Liver (tissue), 8 donors: ENCODE measurements at regions not wholly inside any gene's neighbourhood (a gene's known extent, or its start where the extent isn't known, plus 50 kb on each side); places are given as distances from the start of the nearest gene placed in this dataset.

Source experiments
- DNase-seq: peaks from one replicate; pipeline ENCODE4 v3.0.0-alpha.2; 2017; ENCODE audit warnings: low spot score
- H3K27ac ChIP-seq, 2 donors: one replicate each; pipeline ENCODE4 v1.7.0; 2013; ENCODE audit warnings: inconsistent platforms in 2 of 2, low read length in 2 of 2, control low read depth in 1 of 2, low read depth in 1 of 2, mild to moderate bottlenecking in 1 of 2
- H3K27me3 ChIP-seq, 4 donors: one replicate each; pipeline versions ENCODE4 v1.6.1 to v1.7.0; 2013; ENCODE audit warnings: low read length in 3 of 4, inconsistent platforms in 1 of 4, mild to moderate bottlenecking in 1 of 4, moderate library complexity in 1 of 4; ENCODE audit not compliant: control insufficient read depth in 4 of 4, insufficient read depth in 4 of 4
- H3K36me3 ChIP-seq, 4 donors: one replicate each; pipeline versions ENCODE4 v1.6.1 to v1.7.0; 2013; ENCODE audit warnings: low read length in 3 of 4, mild to moderate bottlenecking in 3 of 4, low read depth in 1 of 4, moderate library complexity in 1 of 4; ENCODE audit not compliant: control insufficient read depth in 4 of 4, insufficient read depth in 3 of 4
- H3K4me1 ChIP-seq, 4 donors: one replicate each; pipeline versions ENCODE4 v1.6.1 to v1.7.0; 2013; ENCODE audit warnings: low read length in 3 of 4, mild to moderate bottlenecking in 3 of 4, moderate library complexity in 1 of 4; ENCODE audit not compliant: control insufficient read depth in 4 of 4, insufficient read depth in 4 of 4
- H3K4me3 ChIP-seq, 3 donors: one replicate each; pipeline versions ENCODE4 v1.6.1 to v1.7.0; 2013; ENCODE audit warnings: low read length in 3 of 3, control low read depth in 1 of 3, low read depth in 1 of 3, mild to moderate bottlenecking in 1 of 3
- H3K9ac ChIP-seq, 2 donors: one replicate each; pipeline ENCODE4 v1.7.0; 2013; ENCODE audit warnings: low read length in 2 of 2, mild to moderate bottlenecking in 2 of 2, moderate library complexity in 2 of 2, control low read depth in 1 of 2, low read depth in 1 of 2
- H3K9me3 ChIP-seq, 4 donors: one replicate each; pipeline versions ENCODE4 v1.6.1 to v1.7.0; 2013; ENCODE audit warnings: low read length in 3 of 4; ENCODE audit not compliant: control insufficient read depth in 4 of 4
- EGR1 ChIP-seq, 2 donors: IDR thresholded peaks; 2 replicates each; pipeline ENCODE4 v1.6.1; 2016 to 2018; ENCODE audit warnings: antibody characterized with exemption in 2 of 2, low read depth in 2 of 2
- FOXA1 ChIP-seq: IDR thresholded peaks from 2 replicates; pipeline ENCODE4 v1.6.1; 2016; ENCODE audit warnings: antibody characterized with exemption
- FOXA2 ChIP-seq: IDR thresholded peaks from 2 replicates; pipeline ENCODE4 v1.6.1; 2016; ENCODE audit warnings: antibody characterized with exemption
- HNF4A ChIP-seq, 2 donors: conservative IDR thresholded peaks; 2 replicates each; pipeline ENCODE4 v1.6.1; 2016; ENCODE audit warnings: antibody characterized with exemption in 2 of 2, mild to moderate bottlenecking in 2 of 2
- HNF4G ChIP-seq: IDR thresholded peaks from 2 replicates; pipeline ENCODE4 v1.6.1; 2016; ENCODE audit warnings: antibody characterized with exemption
- JUND ChIP-seq, 2 donors: IDR thresholded peaks; 2 replicates each; pipeline ENCODE4 v1.6.1; 2016; ENCODE audit warnings: antibody characterized with exemption in 2 of 2
- NR2F2 ChIP-seq: IDR thresholded peaks from 2 replicates; pipeline ENCODE4 v1.6.1; 2016; ENCODE audit warnings: antibody characterized with exemption
- RAD21 ChIP-seq, 2 donors: IDR thresholded peaks; 2 replicates each; pipeline ENCODE4 v1.6.1; 2016; ENCODE audit warnings: antibody characterized with exemption in 2 of 2, mild to moderate bottlenecking in 2 of 2
- RXRA ChIP-seq, 2 donors: IDR thresholded peaks; 2 replicates each; pipeline ENCODE4 v1.6.1; 2017 to 2018; ENCODE audit warnings: antibody characterized with exemption in 2 of 2, mild to moderate bottlenecking in 1 of 2
- SP1 ChIP-seq: IDR thresholded peaks from 2 replicates; pipeline ENCODE4 v1.6.1; 2018; ENCODE audit warnings: antibody characterized with exemption, mild to moderate bottlenecking
- TAF1 ChIP-seq: conservative IDR thresholded peaks from 2 replicates; pipeline ENCODE4 v1.6.1; 2016; ENCODE audit warnings: antibody characterized with exemption, mild to moderate bottlenecking
- WGBS: extraction: QIAGEN DNeasy Blood & Tissue Kit; methylation state at CpG from one replicate; pipeline ENCODE4 v1.1.7; 2013; 5-methylcytosine and 5-hydroxymethylcytosine counted together
- TF ChIP-seq, protein P1 (sequence below): fragments of 150-350 bp; IDR thresholded peaks from 2 replicates; pipeline ENCODE4 v1.5.1; 2017; ENCODE audit warnings: improper control_type of control experiment, low read depth, low read length; ENCODE audit not compliant: missing input control
- TF ChIP-seq, protein P2 (sequence below): IDR thresholded peaks from 2 replicates; pipeline ENCODE4 v1.6.1; 2016; ENCODE audit warnings: antibody characterized with exemption
- TF ChIP-seq, protein P3 (sequence below): IDR thresholded peaks from 2 replicates; pipeline ENCODE4 v1.6.1; 2016; ENCODE audit warnings: antibody characterized with exemption, mild to moderate bottlenecking
- donor health status: healthy.
- donor health status: healthy.
- donor health status: healthy.
- donor health status: healthy.
- donor health status: healthy.

- 81% methylated on average over 4 of the region's 4 CpGs for WGBS
Measured at GRCh38 chr4:173829565-173829964, 299.5 kb upstream of the HAND2 start.

DNA sequence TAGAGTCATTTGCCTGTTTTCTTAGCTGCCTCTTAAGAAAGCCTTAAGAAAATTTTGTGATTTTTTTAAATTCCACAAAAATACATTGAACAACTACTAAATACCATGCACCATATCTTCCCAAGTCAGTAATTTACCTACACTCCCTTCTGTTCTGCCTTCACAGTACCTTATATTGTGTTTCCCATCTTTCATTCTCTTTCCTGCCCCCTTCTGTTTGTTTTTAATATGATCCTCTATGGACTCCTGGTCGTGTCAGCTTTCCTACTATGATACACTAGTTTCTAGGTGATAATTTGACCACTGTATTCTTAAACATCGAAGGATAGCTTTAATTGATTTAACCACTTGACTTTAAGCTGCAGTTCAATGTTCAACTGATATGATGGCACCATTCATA is 297.7 kb upstream of the HAND2 start:
- no peak for TF ChIP-seq RXRA (IDR thresholded peaks at IDR 0.05)
- peak in 1 of 2 donors; percentile 3 for TF ChIP-seq RAD21 (IDR thresholded peaks at IDR 0.05)
- Histone ChIP-seq H3K9ac (no peak overlapping the region), H3K4me3 (no peak overlapping the region), H3K9me3 (no peaks in the 10 kb centered on the region), H3K36me3 (no peaks in the 10 kb centered on the region), H3K4me1 (no peaks in the 10 kb centered on the region), H3K27me3 (no peaks in the 10 kb centered on the region), H3K27ac (no peak overlapping the region)
- no peak for DNase-seq
- 34% methylated on average over 2 of the region's 2 CpGs for WGBS

More at GRCh38 chr4:173829565-173829964, 299.5 kb upstream of the HAND2 start:
- no peaks in the 10 kb centered on the region for H3K4me1 ChIP-seq
- H3K4me3 ChIP-seq = no peak overlapping the region
- H3K9ac ChIP-seq = no peak overlapping the region
- DNase-seq = no peak
- H3K27me3 ChIP-seq = no peaks in the 10 kb centered on the region
- H3K27ac ChIP-seq = no peak overlapping the region
- no peaks in the 10 kb centered on the region for H3K9me3 ChIP-seq
- TF ChIP-seq, protein P1, sequence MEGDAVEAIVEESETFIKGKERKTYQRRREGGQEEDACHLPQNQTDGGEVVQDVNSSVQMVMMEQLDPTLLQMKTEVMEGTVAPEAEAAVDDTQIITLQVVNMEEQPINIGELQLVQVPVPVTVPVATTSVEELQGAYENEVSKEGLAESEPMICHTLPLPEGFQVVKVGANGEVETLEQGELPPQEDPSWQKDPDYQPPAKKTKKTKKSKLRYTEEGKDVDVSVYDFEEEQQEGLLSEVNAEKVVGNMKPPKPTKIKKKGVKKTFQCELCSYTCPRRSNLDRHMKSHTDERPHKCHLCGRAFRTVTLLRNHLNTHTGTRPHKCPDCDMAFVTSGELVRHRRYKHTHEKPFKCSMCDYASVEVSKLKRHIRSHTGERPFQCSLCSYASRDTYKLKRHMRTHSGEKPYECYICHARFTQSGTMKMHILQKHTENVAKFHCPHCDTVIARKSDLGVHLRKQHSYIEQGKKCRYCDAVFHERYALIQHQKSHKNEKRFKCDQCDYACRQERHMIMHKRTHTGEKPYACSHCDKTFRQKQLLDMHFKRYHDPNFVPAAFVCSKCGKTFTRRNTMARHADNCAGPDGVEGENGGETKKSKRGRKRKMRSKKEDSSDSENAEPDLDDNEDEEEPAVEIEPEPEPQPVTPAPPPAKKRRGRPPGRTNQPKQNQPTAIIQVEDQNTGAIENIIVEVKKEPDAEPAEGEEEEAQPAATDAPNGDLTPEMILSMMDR = no peak
- TF ChIP-seq FOXA1 (no peak), FOXA2 (no peak)
- H3K36me3 ChIP-seq = no peaks in the 10 kb centered on the region

GRCh38 chr4:173821876-173822275 is 291.8 kb upstream of the HAND2 start:
- H3K36me3 ChIP-seq = no peaks in the 10 kb centered on the region
- WGBS = 66% methylated on average over 3 of the region's 3 CpGs
- DNase-seq = no peak
- no peak overlapping the region for H3K27ac ChIP-seq
- H3K4me3 ChIP-seq = no peak overlapping the region
- TF ChIP-seq, protein P1 = no peak
- TF ChIP-seq RAD21 (IDR thresholded peaks at IDR 0.05) (no peak), FOXA2 (no peak), JUND (IDR thresholded peaks at IDR 0.05) (no peak), NR2F2 (no peak)
- no peak overlapping the region for H3K9ac ChIP-seq
- H3K27me3 ChIP-seq = no peaks in the 10 kb centered on the region
- no peaks in the 10 kb centered on the region for H3K4me1 ChIP-seq
- no peaks in the 10 kb centered on the region for H3K9me3 ChIP-seq

DNA sequence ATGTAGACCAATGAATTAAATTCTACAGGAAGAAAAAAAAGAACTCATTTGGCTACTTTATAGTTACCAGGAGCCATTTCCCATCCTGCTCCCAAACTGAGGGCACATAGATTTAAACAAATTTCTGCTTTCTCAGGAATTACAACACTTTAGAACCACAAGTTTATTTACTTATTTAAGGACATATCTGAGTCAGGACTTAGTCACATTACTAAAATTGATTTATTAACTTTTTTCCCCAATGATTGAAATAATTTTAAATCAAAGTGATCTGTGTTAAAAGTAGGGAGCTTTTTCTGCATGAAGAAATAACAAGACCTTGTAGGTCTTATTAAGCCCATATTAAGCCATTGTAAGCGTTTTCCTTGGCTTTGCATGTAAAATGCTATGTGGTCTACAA is 291.0 kb upstream of the HAND2 start:
- no peak for DNase-seq
- H3K4me3 ChIP-seq = no peak overlapping the region
- no peak overlapping the region for H3K9ac ChIP-seq
- no peak overlapping the region for H3K27ac ChIP-seq
- no peaks in the 10 kb centered on the region for H3K27me3 ChIP-seq
- no peaks in the 10 kb centered on the region for H3K4me1 ChIP-seq
- H3K36me3 ChIP-seq = no peaks in the 10 kb centered on the region
- H3K9me3 ChIP-seq = no peaks in the 10 kb centered on the region
- 59% methylated on average over 1 of the region's 1 CpG for WGBS
- no peak for TF ChIP-seq JUND (IDR thresholded peaks at IDR 0.05)
- TF ChIP-seq RAD21 (IDR thresholded peaks at IDR 0.05) = no peak
- TF ChIP-seq, protein P1 = no peak
- no peak for TF ChIP-seq TAF1
- no peak for TF ChIP-seq EGR1 (IDR thresholded peaks at IDR 0.05; ENCODE audit: low read depth in 2 of 2)
- TF ChIP-seq NR2F2 = no peak
- TF ChIP-seq, protein P2, sequence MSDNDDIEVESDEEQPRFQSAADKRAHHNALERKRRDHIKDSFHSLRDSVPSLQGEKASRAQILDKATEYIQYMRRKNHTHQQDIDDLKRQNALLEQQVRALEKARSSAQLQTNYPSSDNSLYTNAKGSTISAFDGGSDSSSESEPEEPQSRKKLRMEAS = no peak
- no peak for TF ChIP-seq SP1
- TF ChIP-seq HNF4G = no peak
- TF ChIP-seq, protein P3, sequence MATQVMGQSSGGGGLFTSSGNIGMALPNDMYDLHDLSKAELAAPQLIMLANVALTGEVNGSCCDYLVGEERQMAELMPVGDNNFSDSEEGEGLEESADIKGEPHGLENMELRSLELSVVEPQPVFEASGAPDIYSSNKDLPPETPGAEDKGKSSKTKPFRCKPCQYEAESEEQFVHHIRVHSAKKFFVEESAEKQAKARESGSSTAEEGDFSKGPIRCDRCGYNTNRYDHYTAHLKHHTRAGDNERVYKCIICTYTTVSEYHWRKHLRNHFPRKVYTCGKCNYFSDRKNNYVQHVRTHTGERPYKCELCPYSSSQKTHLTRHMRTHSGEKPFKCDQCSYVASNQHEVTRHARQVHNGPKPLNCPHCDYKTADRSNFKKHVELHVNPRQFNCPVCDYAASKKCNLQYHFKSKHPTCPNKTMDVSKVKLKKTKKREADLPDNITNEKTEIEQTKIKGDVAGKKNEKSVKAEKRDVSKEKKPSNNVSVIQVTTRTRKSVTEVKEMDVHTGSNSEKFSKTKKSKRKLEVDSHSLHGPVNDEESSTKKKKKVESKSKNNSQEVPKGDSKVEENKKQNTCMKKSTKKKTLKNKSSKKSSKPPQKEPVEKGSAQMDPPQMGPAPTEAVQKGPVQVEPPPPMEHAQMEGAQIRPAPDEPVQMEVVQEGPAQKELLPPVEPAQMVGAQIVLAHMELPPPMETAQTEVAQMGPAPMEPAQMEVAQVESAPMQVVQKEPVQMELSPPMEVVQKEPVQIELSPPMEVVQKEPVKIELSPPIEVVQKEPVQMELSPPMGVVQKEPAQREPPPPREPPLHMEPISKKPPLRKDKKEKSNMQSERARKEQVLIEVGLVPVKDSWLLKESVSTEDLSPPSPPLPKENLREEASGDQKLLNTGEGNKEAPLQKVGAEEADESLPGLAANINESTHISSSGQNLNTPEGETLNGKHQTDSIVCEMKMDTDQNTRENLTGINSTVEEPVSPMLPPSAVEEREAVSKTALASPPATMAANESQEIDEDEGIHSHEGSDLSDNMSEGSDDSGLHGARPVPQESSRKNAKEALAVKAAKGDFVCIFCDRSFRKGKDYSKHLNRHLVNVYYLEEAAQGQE = no peak
- no peak for TF ChIP-seq HNF4A (conservative IDR thresholded peaks at IDR 0.05)
- no peak for TF ChIP-seq RXRA (IDR thresholded peaks at IDR 0.05)
- no peak for TF ChIP-seq FOXA2
